ENCODE measurements at regions not wholly inside any gene's neighbourhood (a gene's known extent, or its start where the extent isn't known, plus 50 kb on each side); places are given as distances from the start of the nearest gene placed in this dataset.

GRCh38 chr14:101499080-101499479, 62.2 kb upstream of the DIO3 start:
- TF ChIP-seq CTCF (conservative IDR thresholded peaks at IDR 0.05; ENCODE audit: low read depth, low read length), result no peak
- Histone ChIP-seq H3K4me1 (ENCODE audit: low read depth, poor library complexity, severe bottlenecking) (no peaks in the 10 kb centered on the region), H4K20me1 (ENCODE audit: insufficient read depth) (no peaks in the 10 kb centered on the region), H2AFZ (ENCODE audit: low read depth) (no peak overlapping the region), H3K9ac (no peak overlapping the region), H3K27ac (no peak overlapping the region), H3K79me2 (ENCODE audit: insufficient read depth, low read depth) (no peaks in the 10 kb centered on the region), H3K27me3 (ENCODE audit: insufficient read depth, low read depth) (peaks cover 26% of the 10 kb centered on the region; the same call in 1 of the 2 replicates), H3K36me3 (ENCODE audit: insufficient read depth) (no peaks in the 10 kb centered on the region), H3K4me2 (no peak overlapping the region), H3K4me3 (IDR thresholded peaks at IDR 0.05; ENCODE audit: insufficient read depth, low read depth, low read length) (no peak overlapping the region)

- Histone ChIP-seq H3K36me3 (ENCODE audit: insufficient read depth) (no peaks in the 10 kb centered on the region), H3K27me3 (ENCODE audit: insufficient read depth, low read depth) (peaks cover 21% of the 10 kb centered on the region; the same call in 1 of the 2 replicates), H3K4me3 (IDR thresholded peaks at IDR 0.05; ENCODE audit: insufficient read depth, low read depth, low read length) (no peak overlapping the region), H3K27ac (no peak overlapping the region), H3K4me1 (ENCODE audit: low read depth, poor library complexity, severe bottlenecking) (no peaks in the 10 kb centered on the region), H3K79me2 (ENCODE audit: insufficient read depth, low read depth) (no peaks in the 10 kb centered on the region), H4K20me1 (ENCODE audit: insufficient read depth) (no peaks in the 10 kb centered on the region), H3K4me2 (no peak overlapping the region), H2AFZ (ENCODE audit: low read depth) (no peak overlapping the region), H3K9ac (no peak overlapping the region)
- no peak for TF ChIP-seq CTCF (conservative IDR thresholded peaks at IDR 0.05; ENCODE audit: low read depth, low read length)
Measured at GRCh38 chr14:101499513-101499912, 61.8 kb upstream of the DIO3 start.

GRCh38 chr14:101500061-101500460, 61.2 kb upstream of the DIO3 start:
- Histone ChIP-seq H3K4me2 (no peak overlapping the region), H2AFZ (ENCODE audit: low read depth) (no peak overlapping the region), H3K9ac (no peak overlapping the region), H3K27ac (no peak overlapping the region), H3K27me3 (ENCODE audit: insufficient read depth, low read depth) (peaks cover 22% of the 10 kb centered on the region; the same call in 1 of the 2 replicates), H3K4me1 (ENCODE audit: low read depth, poor library complexity, severe bottlenecking) (no peaks in the 10 kb centered on the region), H3K79me2 (ENCODE audit: insufficient read depth, low read depth) (no peaks in the 10 kb centered on the region), H3K4me3 (IDR thresholded peaks at IDR 0.05; ENCODE audit: insufficient read depth, low read depth, low read length) (no peak overlapping the region), H3K36me3 (ENCODE audit: insufficient read depth) (no peaks in the 10 kb centered on the region), H4K20me1 (ENCODE audit: insufficient read depth) (no peaks in the 10 kb centered on the region)
- no peak for TF ChIP-seq CTCF (conservative IDR thresholded peaks at IDR 0.05; ENCODE audit: low read depth, low read length)

- TF ChIP-seq CTCF (conservative IDR thresholded peaks at IDR 0.05; ENCODE audit: low read depth, low read length), result no peak
- H3K4me2 ChIP-seq, result no peak overlapping the region
- no peak overlapping the region for H2AFZ ChIP-seq (ENCODE audit: low read depth)
- no peaks in the 10 kb centered on the region for H3K4me1 ChIP-seq (ENCODE audit: low read depth, poor library complexity, severe bottlenecking)
- no peaks in the 10 kb centered on the region for H3K36me3 ChIP-seq (ENCODE audit: insufficient read depth)
- H3K9ac ChIP-seq, result no peak overlapping the region
- no peak overlapping the region for H3K4me3 ChIP-seq (IDR thresholded peaks at IDR 0.05; ENCODE audit: insufficient read depth, low read depth, low read length)
- no peaks in the 10 kb centered on the region for H3K79me2 ChIP-seq (ENCODE audit: insufficient read depth, low read depth)
- H3K27ac ChIP-seq, result no peak overlapping the region
- no peaks in the 10 kb centered on the region for H4K20me1 ChIP-seq (ENCODE audit: insufficient read depth)
- H3K27me3 ChIP-seq (ENCODE audit: insufficient read depth, low read depth), result peaks cover 29% of the 10 kb centered on the region
Measured at GRCh38 chr14:101500681-101501080, 60.6 kb upstream of the DIO3 start.
